ENCODE measurements at regions not wholly inside any gene's neighbourhood (a gene's known extent, or its start where the extent isn't known, plus 50 kb on each side); places are given as distances from the start of the nearest gene placed in this dataset.

- no peak overlapping the region for H3K27ac ChIP-seq
- DNase-seq = no peak
- H3K4me3 ChIP-seq = no peak overlapping the region
- intact Hi-C loops (cut with DNase I; ENCODE audit: low total_unique reads) = no loop called here
- no peaks in the 10 kb centered on the region for H3K9me3 ChIP-seq
- no peaks in the 10 kb centered on the region for H3K36me3 ChIP-seq
- TF ChIP-seq POLR2A (IDR thresholded peaks at IDR 0.05) = no peak
- TF ChIP-seq CTCF (IDR thresholded peaks at IDR 0.05) = no peak
- H3K27me3 ChIP-seq = no peaks in the 10 kb centered on the region
- no peaks in the 10 kb centered on the region for H3K4me1 ChIP-seq
These were observed 345.2 kb downstream of the PHKB start for GRCh38 chr16:47806309-47806847.

GRCh38 chr16:47787696-47788095 is 326.6 kb downstream of the PHKB start:
- Histone ChIP-seq H3K4me1 (no peaks in the 10 kb centered on the region), H3K27me3 (no peaks in the 10 kb centered on the region), H3K4me3 (no peak overlapping the region), H3K36me3 (no peaks in the 10 kb centered on the region), H3K27ac (no peak overlapping the region), H3K9me3 (peaks cover 0 to 2% of the 10 kb centered on the region in 2 donors)
- DNase-seq = no peak
- intact Hi-C loops (cut with DNase I; ENCODE audit: low total_unique reads) = no loop called here
- TF ChIP-seq POLR2A (IDR thresholded peaks at IDR 0.05) (no peak), CTCF (IDR thresholded peaks at IDR 0.05) (no peak)

- H3K36me3 ChIP-seq = no peaks in the 10 kb centered on the region
- DNase-seq = no peak
- no peaks in the 10 kb centered on the region for H3K9me3 ChIP-seq
These were observed 320.5 kb downstream of the PHKB start for GRCh38 chr16:47781673-47782072.

GRCh38 chr16:47780213-47780875 is 319.2 kb downstream of the PHKB start:
- H3K27ac ChIP-seq = no peak overlapping the region
- DNase-seq = no peak
- no peaks in the 10 kb centered on the region for H3K36me3 ChIP-seq
- no peak overlapping the region for H3K4me3 ChIP-seq
- H3K4me1 ChIP-seq = no peaks in the 10 kb centered on the region
- TF ChIP-seq CTCF (IDR thresholded peaks at IDR 0.05) (no peak), POLR2A (IDR thresholded peaks at IDR 0.05) (no peak)
- intact Hi-C loops (cut with DNase I; ENCODE audit: low total_unique reads) = no loop called here
- no peaks in the 10 kb centered on the region for H3K27me3 ChIP-seq
- H3K9me3 ChIP-seq = no peaks in the 10 kb centered on the region

More at GRCh38 chr16:47781673-47782072, 320.5 kb downstream of the PHKB start:
- H3K4me3 ChIP-seq = no peak overlapping the region
- TF ChIP-seq CTCF (IDR thresholded peaks at IDR 0.05) (no peak), POLR2A (IDR thresholded peaks at IDR 0.05) (no peak)
- no peaks in the 10 kb centered on the region for H3K27me3 ChIP-seq
- no peak overlapping the region for H3K27ac ChIP-seq
- intact Hi-C loops (cut with DNase I; ENCODE audit: low total_unique reads) = no loop called here
- H3K4me1 ChIP-seq = no peaks in the 10 kb centered on the region

DNA sequence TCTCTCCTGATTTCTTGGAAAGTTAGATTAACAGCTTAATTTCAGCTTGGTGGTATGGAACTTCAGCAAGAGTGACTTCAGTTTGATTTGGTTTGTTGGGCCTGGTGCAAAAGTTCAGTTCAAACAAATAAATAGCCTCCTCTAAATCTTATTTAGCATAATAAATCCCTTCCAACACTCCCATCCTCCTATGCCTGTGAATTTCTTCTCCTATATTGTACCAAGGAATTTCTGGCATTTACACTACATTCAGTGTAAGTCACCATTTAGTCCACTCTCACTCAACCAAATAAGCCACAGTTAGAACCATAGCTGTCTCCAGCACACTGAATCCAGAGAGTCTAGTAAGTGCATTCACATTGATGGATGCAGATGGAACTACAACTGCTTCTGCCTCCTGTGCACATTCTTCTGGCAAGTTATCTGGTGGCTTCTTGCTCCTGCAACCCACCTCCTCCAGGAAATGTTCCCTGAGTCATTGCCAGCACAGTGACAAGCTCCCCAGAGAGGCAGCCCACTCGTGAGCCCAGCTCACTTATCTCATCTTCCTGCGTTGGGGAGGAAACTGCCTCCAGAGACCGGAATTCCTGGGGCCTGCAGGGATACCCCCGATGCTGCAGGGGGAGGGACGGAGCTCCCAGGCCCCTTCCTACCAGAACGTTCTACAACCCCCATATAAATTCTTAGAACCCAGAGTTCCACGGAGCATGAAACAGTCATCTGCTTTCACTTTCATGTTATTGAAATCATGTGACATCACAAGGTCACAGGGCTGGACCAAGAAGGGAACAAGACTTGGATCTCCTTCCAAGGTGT is 318.3 kb downstream of the PHKB start:
- intact Hi-C loops (cut with DNase I; ENCODE audit: low total_unique reads) = no loop called here
- no peak for TF ChIP-seq CTCF (IDR thresholded peaks at IDR 0.05)
- TF ChIP-seq POLR2A (IDR thresholded peaks at IDR 0.05) = no peak
- Histone ChIP-seq H3K9me3 (no peaks in the 10 kb centered on the region), H3K27me3 (no peaks in the 10 kb centered on the region), H3K36me3 (no peaks in the 10 kb centered on the region), H3K27ac (no peak overlapping the region), H3K4me1 (no peaks in the 10 kb centered on the region), H3K4me3 (peak overlapping the region; percentile 13 to 18)
- no peak for DNase-seq
